ENCODE measurements at regions not wholly inside any gene's neighbourhood (a gene's known extent, or its start where the extent isn't known, plus 50 kb on each side); places are given as distances from the start of the nearest gene placed in this dataset.

GRCh38 chr2:8484502-8485283 lies 197.2 kb upstream of the ID2 start:
- TF ChIP-seq CTCF (IDR thresholded peaks at IDR 0.05) = no peak
- no peak for TF ChIP-seq POLR2A (IDR thresholded peaks at IDR 0.05)

All from heart left ventricle (tissue), 13 donors.